ENCODE measurements at regions not wholly inside any gene's neighbourhood (a gene's known extent, or its start where the extent isn't known, plus 50 kb on each side); places are given as distances from the start of the nearest gene placed in this dataset.

- no peak for DNase-seq
These were observed 145.4 kb downstream of the IRX5 start for GRCh38 chr16:55076053-55076452.

- no peak for DNase-seq
These were observed 146.6 kb downstream of the IRX5 start for GRCh38 chr16:55077266-55077665.

GRCh38 chr16:55078153-55078552 is 147.5 kb downstream of the IRX5 start:
- DNase-seq = no peak

- DNase-seq = no peak
These were observed 148.2 kb downstream of the IRX5 start for GRCh38 chr16:55078699-55079410.

GRCh38 chr16:55081622-55082590 is 151.2 kb downstream of the IRX5 start:
- no peak for DNase-seq

- no peak for DNase-seq
These were observed 151.9 kb downstream of the IRX5 start for GRCh38 chr16:55082591-55082976.

- no peak for DNase-seq
These were observed 152.4 kb downstream of the IRX5 start for GRCh38 chr16:55083052-55083451.

GRCh38 chr16:55088098-55088497 is 157.4 kb downstream of the IRX5 start:
- DNase-seq = no peak

- DNase-seq = no peak
These were observed 158.9 kb downstream of the IRX5 start for GRCh38 chr16:55089600-55089999.

GRCh38 chr16:55091213-55091870 is 160.7 kb downstream of the IRX5 start:
- DNase-seq = no peak

GRCh38 chr16:55091871-55092230 is 161.2 kb downstream of the IRX5 start:
- DNase-seq = no peak

- no peak for DNase-seq
These were observed 169.4 kb downstream of the IRX5 start for GRCh38 chr16:55100100-55100499.

- no peak for DNase-seq
These were observed 170.4 kb downstream of the IRX5 start for GRCh38 chr16:55101026-55101425.

- no peak for DNase-seq
These were observed 171.4 kb downstream of the IRX5 start for GRCh38 chr16:55102077-55102476.

- DNase-seq = no peak
These were observed 171.9 kb downstream of the IRX5 start for GRCh38 chr16:55102531-55102930.

- DNase-seq = no peak
These were observed 177.2 kb downstream of the IRX5 start for GRCh38 chr16:55107851-55108250.

- no peak for DNase-seq
These were observed 182.5 kb downstream of the IRX5 start for GRCh38 chr16:55113210-55113609.

- DNase-seq = no peak
These were observed 184.8 kb downstream of the IRX5 start for GRCh38 chr16:55115506-55115905.

- no peak for DNase-seq
These were observed 185.7 kb downstream of the IRX5 start for GRCh38 chr16:55116165-55116920.

- no peak for DNase-seq
These were observed 188.1 kb downstream of the IRX5 start for GRCh38 chr16:55118701-55119260.

GRCh38 chr16:55120408-55120807 is 189.7 kb downstream of the IRX5 start:
- DNase-seq = no peak

- DNase-seq = no peak
These were observed 190.2 kb downstream of the IRX5 start for GRCh38 chr16:55120826-55121225.

- DNase-seq = no peak
These were observed 193.0 kb downstream of the IRX5 start for GRCh38 chr16:55123652-55124051.

Data from DMS153 (cell line).